HG03196 (cell line): ENCODE measurements at regions not wholly inside any gene's neighbourhood (a gene's known extent, or its start where the extent isn't known, plus 50 kb on each side); places are given as distances from the start of the nearest gene placed in this dataset.

Source experiments
- ATAC-seq: cut with Tn5 transposase; IDR thresholded peaks from one replicate; pipeline ENCODE4 v1.9.1; 2021; ENCODE audit not compliant: unreplicated experiment

DNA sequence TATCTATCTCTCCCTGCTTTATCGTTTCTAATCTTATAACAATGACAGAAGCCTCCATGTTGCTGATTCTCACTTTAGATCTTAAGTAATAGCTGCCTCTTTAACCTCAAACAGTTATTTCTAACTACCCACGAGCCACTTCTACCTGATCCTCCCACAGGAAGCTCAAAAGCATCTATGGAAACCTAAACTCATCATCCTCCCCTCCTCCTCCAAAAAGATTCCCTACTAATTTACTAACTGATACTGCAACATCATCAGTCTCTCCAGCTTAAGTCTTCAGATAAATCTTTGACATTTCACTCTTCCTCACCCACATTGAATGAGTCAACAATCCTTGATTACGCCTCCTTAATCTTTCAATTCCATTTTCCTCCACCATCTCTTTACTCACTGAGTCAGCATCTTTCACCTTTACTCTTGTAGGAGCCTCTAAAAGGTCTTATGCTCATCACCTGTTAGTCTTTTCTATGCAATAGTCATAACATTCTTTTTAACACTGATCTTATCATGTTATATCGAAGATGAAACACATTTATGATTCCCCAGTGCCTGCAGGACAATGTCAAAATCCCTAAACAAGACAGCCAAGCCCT is 526.7 kb upstream of the CDH4 start:
- no peak for ATAC-seq

DNA sequence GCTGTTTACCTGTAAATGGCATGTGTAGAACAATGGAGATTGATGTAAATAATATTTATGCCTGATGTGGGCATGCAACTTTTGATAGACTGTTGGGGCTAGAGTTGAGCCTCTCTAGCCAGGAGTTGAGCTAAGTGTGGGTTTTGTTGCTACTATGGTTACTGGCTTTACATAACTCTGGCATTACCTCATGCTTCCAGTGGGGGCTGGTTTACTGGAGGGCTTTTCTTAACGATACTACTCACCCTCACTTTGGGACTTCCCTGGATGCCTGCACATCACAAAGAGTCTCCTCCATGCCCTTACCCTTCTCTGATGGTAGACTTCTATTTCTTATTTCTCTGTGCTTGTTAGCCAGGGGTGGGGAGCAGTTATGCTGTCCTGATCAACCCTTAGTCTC is 524.6 kb upstream of the CDH4 start:
- ATAC-seq: no peak

GRCh38 chr20:60728705-60729104 is 523.4 kb upstream of the CDH4 start:
- ATAC-seq: no peak

DNA sequence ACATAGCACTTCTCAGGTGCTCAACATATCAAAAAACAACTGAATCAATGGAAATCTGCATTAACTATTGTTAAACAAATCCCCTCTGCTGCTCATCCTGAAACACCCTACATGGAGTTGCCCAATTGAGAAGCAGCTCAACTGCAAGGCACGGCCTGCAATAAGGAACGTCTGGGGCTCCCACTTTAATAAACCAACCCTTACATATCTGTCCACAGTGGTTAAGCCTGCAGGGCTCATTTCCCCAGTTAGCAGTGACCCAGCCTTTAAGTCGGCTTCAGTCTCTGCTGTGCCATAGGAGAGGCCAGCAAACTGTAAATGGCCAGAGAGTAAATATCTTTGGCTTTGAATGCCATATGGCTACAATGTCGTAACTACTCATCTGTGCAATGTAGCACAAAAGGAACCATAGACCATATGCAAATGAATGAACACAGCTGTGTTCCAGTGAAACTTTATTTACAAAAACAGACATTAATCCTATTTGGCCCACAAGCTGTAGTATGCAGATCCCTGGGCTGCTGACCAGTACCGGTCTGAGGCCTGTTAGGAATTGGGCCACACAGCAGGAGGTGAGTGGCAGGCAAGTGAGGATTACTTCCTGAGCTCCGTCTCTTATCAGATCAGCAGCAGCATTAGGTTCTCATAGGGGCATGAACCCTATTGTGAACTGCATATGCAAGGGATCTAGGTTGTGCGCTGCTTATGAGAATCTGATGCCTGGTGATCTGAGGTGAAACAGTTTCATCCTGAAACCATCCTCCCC is 522.7 kb upstream of the CDH4 start:
- ATAC-seq: no peak

- ATAC-seq: no peak
These were observed 519.7 kb upstream of the CDH4 start for GRCh38 chr20:60732322-60732721.

- ATAC-seq: no peak
These were observed 504.0 kb upstream of the CDH4 start for GRCh38 chr20:60748086-60748485.

DNA sequence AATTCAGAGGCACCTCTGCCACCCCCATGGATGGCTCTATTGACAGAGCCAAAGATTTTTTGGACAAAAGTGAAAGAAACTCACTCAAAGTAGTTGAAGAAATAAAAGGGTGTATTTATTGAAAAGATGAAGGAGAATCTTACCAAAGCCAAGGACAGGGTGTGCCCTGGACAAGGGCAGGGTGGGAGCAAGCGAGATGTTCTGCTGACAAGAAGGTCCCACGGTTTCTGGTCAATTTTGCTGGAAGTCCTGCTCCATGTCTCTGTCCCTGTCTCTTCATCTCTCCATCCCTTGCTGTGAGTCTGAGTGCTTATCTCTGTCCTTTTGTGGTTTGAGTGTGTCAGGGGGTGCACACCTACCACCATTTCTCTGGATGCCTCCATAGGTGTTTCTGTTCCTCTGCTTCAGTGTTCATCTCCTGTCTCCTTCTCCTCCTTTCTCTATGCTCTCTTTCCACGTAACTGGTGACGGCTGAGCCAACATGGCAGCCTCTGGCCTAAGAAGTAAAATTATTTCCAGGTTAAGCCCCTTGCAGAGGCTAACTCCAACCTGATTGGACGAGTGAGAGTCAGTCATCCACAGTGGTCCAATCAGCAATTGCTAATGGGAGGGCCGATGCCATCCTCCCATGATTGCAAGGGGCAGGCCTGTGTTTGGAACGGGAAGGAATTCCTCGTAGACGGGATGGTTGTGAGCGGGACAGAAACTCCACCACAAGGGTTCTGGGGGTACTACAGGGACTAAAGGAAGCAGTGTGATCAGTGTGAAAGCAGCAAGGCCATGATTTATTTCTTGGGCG is 502.1 kb upstream of the CDH4 start:
- ATAC-seq: no peak

GRCh38 chr20:60750909-60751308 is 501.2 kb upstream of the CDH4 start:
- no peak for ATAC-seq

GRCh38 chr20:60751826-60752225 is 500.2 kb upstream of the CDH4 start:
- ATAC-seq: no peak

GRCh38 chr20:60752741-60753420 is 499.2 kb upstream of the CDH4 start:
- no peak for ATAC-seq

- ATAC-seq: no peak
These were observed 497.2 kb upstream of the CDH4 start for GRCh38 chr20:60754856-60755255.

DNA sequence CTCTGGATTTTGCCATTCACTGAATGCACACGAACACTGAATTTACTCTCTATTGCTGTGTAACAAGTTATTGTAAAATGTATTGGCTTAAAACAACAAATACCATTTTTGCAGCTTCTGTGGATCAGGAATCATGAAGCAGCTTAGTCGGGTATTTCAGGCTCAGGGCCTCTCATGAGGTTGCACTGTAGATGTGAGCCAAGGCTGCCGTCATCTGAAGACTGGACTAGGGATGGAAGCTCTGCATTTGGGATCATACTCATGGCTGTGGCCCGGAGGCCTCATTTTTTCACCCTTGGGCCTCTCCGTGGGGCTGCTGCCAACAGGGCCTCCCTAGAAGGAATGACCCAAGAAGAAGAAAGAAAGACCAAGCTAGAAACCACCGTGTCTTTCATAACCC is 492.4 kb upstream of the CDH4 start:
- ATAC-seq: no peak

DNA sequence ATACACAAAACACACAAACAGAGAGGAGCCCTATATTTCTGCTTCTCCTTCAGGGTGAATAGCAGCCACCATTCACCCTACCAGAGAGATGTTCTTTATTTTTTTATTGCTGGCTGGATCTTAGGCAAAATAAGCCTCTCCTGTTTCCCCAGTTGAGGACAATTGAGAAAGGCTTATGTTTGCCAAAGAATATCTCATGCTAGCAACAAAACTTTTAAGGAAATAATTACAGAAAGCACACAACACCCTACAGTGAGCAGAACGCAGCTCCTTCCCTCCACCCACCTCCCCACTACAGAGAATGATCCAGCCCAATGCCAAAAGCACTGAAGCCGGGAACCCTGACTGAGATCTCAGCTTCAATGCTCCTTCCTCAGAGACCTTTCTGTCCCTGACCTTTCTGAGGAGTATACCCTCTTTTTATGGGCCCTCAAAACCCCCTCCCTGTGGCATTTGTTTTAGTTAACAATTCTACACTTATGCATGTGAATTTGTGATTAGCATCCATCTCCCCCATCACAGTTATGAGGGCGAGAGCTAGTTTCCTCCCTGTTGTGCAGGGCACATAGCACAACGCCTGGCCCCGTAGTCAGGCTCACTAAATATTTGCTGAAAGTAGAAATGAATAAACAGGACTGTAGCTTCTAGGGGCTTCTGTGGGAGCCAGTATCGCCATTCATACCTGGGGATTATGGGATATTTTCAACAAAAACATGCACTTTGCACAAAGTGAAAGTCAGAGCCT is 491.6 kb upstream of the CDH4 start:
- no peak for ATAC-seq

DNA sequence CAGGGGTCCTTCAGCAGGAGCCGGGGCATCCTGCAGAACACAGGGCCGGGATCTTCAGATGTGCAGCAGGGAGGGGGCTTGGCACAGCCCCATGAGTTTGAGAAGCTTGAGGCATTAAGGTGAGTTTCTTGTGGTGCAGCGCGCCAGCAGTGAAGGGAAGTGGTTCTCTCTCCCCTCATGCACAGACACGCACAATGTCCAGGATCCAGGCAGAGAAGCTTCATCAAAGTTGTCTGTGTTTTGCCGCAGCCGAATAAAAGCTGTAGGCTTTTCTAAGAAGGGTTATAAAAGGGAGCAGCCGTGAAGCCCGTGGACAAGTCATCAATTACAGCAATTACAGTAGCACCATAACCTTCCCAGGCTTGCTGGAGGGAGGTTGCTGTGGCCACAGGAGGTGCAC is 491.0 kb upstream of the CDH4 start:
- no peak for ATAC-seq

DNA sequence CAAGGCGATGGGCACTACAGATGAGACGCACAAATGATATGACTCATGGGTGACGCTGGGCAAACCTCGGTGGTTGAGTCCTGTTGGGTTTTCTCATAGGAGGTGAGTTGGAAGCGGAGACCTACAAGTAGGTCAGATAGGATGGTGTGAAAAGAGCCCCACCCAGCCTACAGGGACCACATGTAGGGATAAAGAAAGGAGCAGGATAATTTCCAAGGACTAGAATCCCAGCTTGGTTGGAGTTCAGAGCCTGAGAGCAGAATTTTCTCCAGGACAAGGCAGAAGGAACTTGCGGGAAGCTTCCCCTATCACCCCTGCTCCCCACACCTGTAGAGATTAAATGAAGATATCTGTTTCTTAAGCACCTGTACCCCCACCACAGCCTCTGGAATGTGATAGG is 489.7 kb upstream of the CDH4 start:
- ATAC-seq: no peak

DNA sequence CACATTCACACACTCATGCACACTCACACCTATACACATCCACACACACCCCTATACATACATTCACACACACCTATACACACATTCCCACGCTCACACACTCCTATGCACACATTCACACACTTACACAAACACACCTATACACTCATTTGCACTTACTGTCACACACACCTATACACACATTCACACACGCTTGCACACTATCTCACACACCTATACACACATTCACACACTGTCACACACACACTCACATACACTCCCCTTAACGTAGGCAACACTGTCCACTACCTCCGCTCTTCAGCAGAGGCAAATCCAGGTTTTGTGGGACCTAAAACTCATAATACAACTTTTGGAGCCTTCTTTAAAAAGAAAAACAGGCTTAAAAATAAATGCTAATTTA is 487.7 kb upstream of the CDH4 start:
- no peak for ATAC-seq

DNA sequence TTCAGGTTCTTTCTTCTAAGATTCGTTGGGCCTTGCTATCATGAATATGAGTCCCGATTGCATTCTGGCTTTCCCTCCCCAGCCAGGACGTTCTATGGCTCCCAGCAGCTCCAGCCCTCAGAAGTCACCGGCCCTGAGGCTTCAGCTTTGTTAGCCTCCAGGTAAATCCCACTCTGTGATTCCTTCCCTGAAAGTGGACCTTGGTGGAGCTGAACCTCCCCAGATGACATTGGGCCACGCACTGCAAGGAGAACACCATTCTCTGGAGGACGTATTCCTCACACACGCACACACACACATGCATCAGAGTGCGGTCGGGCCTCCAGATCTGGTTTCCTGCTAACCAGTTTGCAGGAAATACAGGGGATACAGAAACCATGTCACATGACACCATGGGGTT is 487.3 kb upstream of the CDH4 start:
- no peak for ATAC-seq

- no peak for ATAC-seq
These were observed 486.1 kb upstream of the CDH4 start for GRCh38 chr20:60765821-60766403.

DNA sequence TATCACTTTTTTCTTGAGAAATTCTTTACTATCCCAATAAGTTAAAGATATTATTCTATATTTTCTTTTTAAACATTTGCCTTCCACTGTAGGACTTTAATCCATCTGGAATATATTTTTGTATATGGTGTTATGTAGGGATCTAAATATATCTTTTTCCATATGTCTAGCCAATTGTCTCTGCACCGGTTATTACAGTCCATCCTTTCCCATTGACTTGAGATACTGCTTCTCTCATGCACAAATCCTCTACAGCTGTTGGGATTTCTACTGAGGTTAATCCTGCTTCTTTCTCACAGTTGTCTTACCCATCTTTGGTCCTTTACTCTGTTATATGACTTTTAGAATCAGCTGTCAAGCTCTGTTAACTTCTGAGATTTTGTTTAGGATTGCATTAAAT is 483.8 kb upstream of the CDH4 start:
- no peak for ATAC-seq

- ATAC-seq: no peak
These were observed 471.6 kb upstream of the CDH4 start for GRCh38 chr20:60780388-60781025.
